Activated CD4-positive, CD25-positive, alpha-beta regulatory T cell treated with anti-CD3 and anti-CD28 coated beads, Interleukin-2, amount 50 U/mL, for 24 hours (primary cell): ENCODE measurements at regions not wholly inside any gene's neighbourhood (a gene's known extent, or its start where the extent isn't known, plus 50 kb on each side); places are given as distances from the start of the nearest gene placed in this dataset.

ENCODE experiments used
- ATAC-seq, 2 donors: fragments of 150-1000 bp; cut with Tn5 transposase; one replicate each; pipeline ENCODE4 v1.10.0; 2021; ENCODE audit warnings: mild to moderate bottlenecking in 1 of 2, moderate library complexity in 1 of 2

GRCh38 chr2:239461291-239462190 is 60.7 kb upstream of the HDAC4 start:
- ATAC-seq: no peak

- no peak for ATAC-seq
Measured at GRCh38 chr2:239460780-239461179, 60.0 kb upstream of the HDAC4 start.

- ATAC-seq: no peak
Measured at GRCh38 chr2:239459606-239460005, 58.8 kb upstream of the HDAC4 start.

GRCh38 chr2:239459056-239459455 is 58.2 kb upstream of the HDAC4 start:
- ATAC-seq: no peak

- ATAC-seq: no peak
Measured at GRCh38 chr2:239457586-239458445, 57.0 kb upstream of the HDAC4 start.

GRCh38 chr2:239456940-239457339 is 56.1 kb upstream of the HDAC4 start:
- no peak for ATAC-seq

GRCh38 chr2:239455436-239456203 is 54.8 kb upstream of the HDAC4 start:
- no peak for ATAC-seq

- no peak for ATAC-seq
Measured at GRCh38 chr2:239454507-239454906, 53.7 kb upstream of the HDAC4 start.
